Spleen (tissue), 11 donors: ENCODE measurements at regions not wholly inside any gene's neighbourhood (a gene's known extent, or its start where the extent isn't known, plus 50 kb on each side); places are given as distances from the start of the nearest gene placed in this dataset.

Experiments used
- DNase-seq: peaks from one replicate; pipeline ENCODE4 v3.0.0-alpha.2; 2020
- H3K27ac ChIP-seq, 8 donors: fragments of 200-600 bp; sonication (generic) in 7 of 8; 1 replicate in 4 of 8; 2 replicates in 4 of 8; pipeline versions ENCODE4 v1.5.0 to v1.8.0; 2016 to 2021; ENCODE audit warnings: inconsistent platforms in 4 of 8, mild to moderate bottlenecking in 4 of 8, moderate library complexity in 1 of 8
- H3K27me3 ChIP-seq, 7 donors: fragments of 200-600 bp; sonication (generic) in 6 of 7; replicated peaks in 1 of 7; 1 replicate in 4 of 7; 2 replicates in 3 of 7; pipeline versions ENCODE4 v1.5.0 to v1.8.0; 2016 to 2021; ENCODE audit warnings: inconsistent platforms in 3 of 7, mild to moderate bottlenecking in 1 of 7
- H3K36me3 ChIP-seq, 6 donors: fragments of 200-600 bp; sonication (generic) in 5 of 6; 1 replicate in 4 of 6; 2 replicates in 2 of 6; pipeline versions ENCODE4 v1.5.0 to v1.8.0; 2016 to 2021; ENCODE audit warnings: inconsistent platforms in 2 of 6
- H3K4me1 ChIP-seq, 6 donors: fragments of 200-600 bp; sonication (generic) in 5 of 6; 1 replicate in 3 of 6; 2 replicates in 3 of 6; pipeline versions ENCODE4 v1.5.0 to v1.8.0; 2016 to 2021; ENCODE audit warnings: inconsistent platforms in 3 of 6
- H3K4me3 ChIP-seq, 8 donors: fragments of 200-600 bp; sonication (generic) in 7 of 8; 1 replicate in 4 of 8; 2 replicates in 4 of 8; pipeline versions ENCODE4 v1.5.0 to v1.8.0; 2016 to 2021; ENCODE audit warnings: inconsistent platforms in 4 of 8, mild to moderate bottlenecking in 4 of 8, moderate library complexity in 2 of 8
- H3K9me3 ChIP-seq, 8 donors: fragments of 200-600 bp; sonication (generic) in 7 of 8; 1 replicate in 4 of 8; 2 replicates in 4 of 8; pipeline versions ENCODE4 v1.5.0 to v1.8.0; 2016 to 2021; ENCODE audit warnings: inconsistent platforms in 4 of 8
- POLR2A ChIP-seq, 3 donors: fragments of 450-650 bp; IDR thresholded peaks; one replicate each; pipeline ENCODE4 v1.5.1; 2017; ENCODE audit warnings: antibody characterized with exemption in 3 of 3, mild to moderate bottlenecking in 1 of 3
- POLR2AphosphoS5 ChIP-seq, 3 donors: sonication (generic); formaldehyde crosslinking; IDR thresholded peaks; one replicate each; pipeline ENCODE4 v1.5.1; 2017; ENCODE audit warnings: antibody characterized with exemption in 3 of 3
- WGBS, 5 donors: extraction: QIAGEN DNeasy Blood & Tissue Kit in 3 of 5; methylation state at CpG; one replicate each; pipeline versions ENCODE4 v1.1.5 to v1.1.7; 2013 to 2018; 5-methylcytosine and 5-hydroxymethylcytosine counted together
- intact Hi-C: fragments of 100-400 bp; cut with DNase I; formaldehyde crosslinking; loops from one replicate; pipeline ENCODE4 v1.15.0; 2023; ENCODE audit warnings: low total_unique reads
- TF ChIP-seq, protein P1 (sequence below), 11 experiments: fragments of 200-600 bp in 7 of 11; fragments of 450-650 bp in 4 of 11; sonication (generic) in 4 of 11; IDR thresholded peaks in 8 of 11; conservative IDR thresholded peaks in 3 of 11; 1 replicate in 7 of 11; 2 replicates in 4 of 11; pipeline versions ENCODE4 v1.4.0 to v1.8.0; 2016 to 2021; ENCODE audit warnings: antibody characterized with exemption in 11 of 11, inconsistent platforms in 4 of 11, mild to moderate bottlenecking in 1 of 11
- donor health status: healthy with polysubstance abuse.
- donor health status: DM: no; HTN: no; CAD: no; lungs with moderate emphysema.
- donor health status: DM: no; HTN: no; CAD: no.
- donor health status: Bipolar disorder and iron deficiency.
- donor health status: healthy.
- donor health status: DM: no; HTN: no; CAD: no.
- donor health status: DM: yes; HTN: yes; CAD: no.

DNA sequence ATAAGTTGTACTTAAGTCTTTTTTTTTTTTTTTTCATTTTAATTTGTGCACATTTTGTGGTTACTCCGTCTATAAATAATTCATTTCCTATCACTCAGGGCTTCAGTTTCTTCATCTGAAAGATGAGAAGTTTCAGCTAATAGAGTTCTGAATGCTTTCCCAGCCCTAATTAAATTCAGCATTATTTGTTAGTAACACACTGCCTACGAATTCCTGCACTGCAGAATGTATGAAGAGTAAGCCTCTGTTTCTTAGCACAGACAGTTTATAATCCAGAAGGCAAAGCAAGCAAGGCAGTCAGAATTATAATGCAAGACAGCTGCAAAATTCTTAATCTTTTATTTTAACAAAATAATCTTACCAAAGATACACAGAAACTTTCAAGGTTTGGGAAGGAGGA is 138.0 kb upstream of the GHR start:
- no peaks in the 10 kb centered on the region for H3K36me3 ChIP-seq
- intact Hi-C loops, result no loop called here
- H3K4me1 ChIP-seq, result no peaks in the 10 kb centered on the region
- H3K27ac ChIP-seq, result no peak overlapping the region
- no peaks in the 10 kb centered on the region for H3K9me3 ChIP-seq
- 42 to 64% (median 51%) methylated on average over 2 of the region's 2 CpGs for WGBS, 5 donors
- TF ChIP-seq, protein P1, sequence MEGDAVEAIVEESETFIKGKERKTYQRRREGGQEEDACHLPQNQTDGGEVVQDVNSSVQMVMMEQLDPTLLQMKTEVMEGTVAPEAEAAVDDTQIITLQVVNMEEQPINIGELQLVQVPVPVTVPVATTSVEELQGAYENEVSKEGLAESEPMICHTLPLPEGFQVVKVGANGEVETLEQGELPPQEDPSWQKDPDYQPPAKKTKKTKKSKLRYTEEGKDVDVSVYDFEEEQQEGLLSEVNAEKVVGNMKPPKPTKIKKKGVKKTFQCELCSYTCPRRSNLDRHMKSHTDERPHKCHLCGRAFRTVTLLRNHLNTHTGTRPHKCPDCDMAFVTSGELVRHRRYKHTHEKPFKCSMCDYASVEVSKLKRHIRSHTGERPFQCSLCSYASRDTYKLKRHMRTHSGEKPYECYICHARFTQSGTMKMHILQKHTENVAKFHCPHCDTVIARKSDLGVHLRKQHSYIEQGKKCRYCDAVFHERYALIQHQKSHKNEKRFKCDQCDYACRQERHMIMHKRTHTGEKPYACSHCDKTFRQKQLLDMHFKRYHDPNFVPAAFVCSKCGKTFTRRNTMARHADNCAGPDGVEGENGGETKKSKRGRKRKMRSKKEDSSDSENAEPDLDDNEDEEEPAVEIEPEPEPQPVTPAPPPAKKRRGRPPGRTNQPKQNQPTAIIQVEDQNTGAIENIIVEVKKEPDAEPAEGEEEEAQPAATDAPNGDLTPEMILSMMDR (IDR thresholded peaks at IDR 0.05 in 8 of 11, conservative IDR thresholded peaks at IDR 0.05 in 3 of 11), result no peak
- TF ChIP-seq POLR2A (IDR thresholded peaks at IDR 0.05) (no peak), POLR2AphosphoS5 (IDR thresholded peaks at IDR 0.05) (no peak)
- H3K4me3 ChIP-seq, result no peak overlapping the region
- H3K27me3 ChIP-seq, result no peaks in the 10 kb centered on the region
- no peak for DNase-seq

DNA sequence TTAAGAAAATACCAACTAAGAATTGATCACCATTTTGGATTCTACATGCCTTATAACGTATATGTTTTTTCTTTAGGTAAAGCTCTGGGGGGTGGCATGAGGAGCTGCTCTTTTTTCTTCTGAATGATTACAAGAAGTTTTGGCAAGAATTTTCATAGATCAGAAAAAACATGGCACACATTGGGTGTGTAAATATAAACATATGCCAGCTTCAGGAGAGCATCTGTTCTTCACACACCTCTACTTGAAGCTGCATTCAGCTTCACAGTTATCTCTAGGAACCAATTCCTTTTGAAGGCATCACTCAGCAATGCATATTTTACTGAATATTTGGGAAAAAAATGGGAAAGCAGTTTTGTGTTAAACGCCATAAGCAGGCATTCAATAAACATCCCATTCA is 122.7 kb upstream of the GHR start:
- Histone ChIP-seq H3K36me3 (no peaks in the 10 kb centered on the region), H3K27me3 (no peaks in the 10 kb centered on the region), H3K4me1 (no peaks in the 10 kb centered on the region), H3K4me3 (no peak overlapping the region), H3K27ac (no peak overlapping the region), H3K9me3 (peaks cover 0 to 13% (median 2%) of the 10 kb centered on the region in 8 donors)
- DNase-seq, result no peak
- WGBS, 5 donors, result 83 to 96% (median 86%) methylated on average over 2 of the region's 2 CpGs
- intact Hi-C loops, result no loop called here
- TF ChIP-seq, protein P1 (IDR thresholded peaks at IDR 0.05 in 8 of 11, conservative IDR thresholded peaks at IDR 0.05 in 3 of 11), result no peak
- TF ChIP-seq POLR2AphosphoS5 (IDR thresholded peaks at IDR 0.05), result no peak
- no peak for TF ChIP-seq POLR2A (IDR thresholded peaks at IDR 0.05)

- H3K27ac ChIP-seq, result no peak overlapping the region
- 85 to 87% (median 86%) methylated on average over 4 of the region's 4 CpGs for WGBS, 5 donors
- H3K4me3 ChIP-seq, result no peak overlapping the region
- H3K4me1 ChIP-seq, result no peaks in the 10 kb centered on the region
- H3K27me3 ChIP-seq, result no peaks in the 10 kb centered on the region
- peaks cover 0 to 13% (median under 1%) of the 10 kb centered on the region in 8 donors for H3K9me3 ChIP-seq
- no peak for DNase-seq
- intact Hi-C loops, result no loop called here
- H3K36me3 ChIP-seq, result no peaks in the 10 kb centered on the region
- no peak for TF ChIP-seq POLR2AphosphoS5 (IDR thresholded peaks at IDR 0.05)
- TF ChIP-seq POLR2A (IDR thresholded peaks at IDR 0.05), result no peak
- TF ChIP-seq, protein P1 (IDR thresholded peaks at IDR 0.05 in 8 of 11, conservative IDR thresholded peaks at IDR 0.05 in 3 of 11), result no peak
Measured at GRCh38 chr5:42301349-42301748, 121.9 kb upstream of the GHR start.

DNA sequence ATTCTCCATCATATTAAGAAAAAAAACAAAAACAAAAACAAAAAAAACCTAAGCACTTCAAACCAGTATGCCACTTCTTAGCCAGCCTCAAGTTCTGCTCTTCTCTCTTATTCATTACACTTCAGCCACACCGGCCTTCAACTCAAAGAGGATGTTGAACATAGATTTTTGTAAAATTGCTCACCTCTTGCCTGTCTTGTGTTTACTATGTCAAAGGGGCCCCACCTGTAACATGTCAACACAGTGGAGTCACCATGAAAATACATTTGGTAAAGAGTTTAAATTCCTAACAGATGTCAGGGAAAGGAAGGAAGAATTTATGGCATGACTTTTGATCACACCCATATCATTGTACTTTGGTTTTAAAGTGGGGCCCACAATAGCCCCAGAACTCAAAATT is 121.1 kb upstream of the GHR start:
- Histone ChIP-seq H3K9me3 (peaks cover 0 to 7% (median 0%) of the 10 kb centered on the region in 8 donors), H3K27me3 (no peaks in the 10 kb centered on the region), H3K4me1 (no peaks in the 10 kb centered on the region), H3K27ac (no peak overlapping the region), H3K4me3 (no peak overlapping the region), H3K36me3 (no peaks in the 10 kb centered on the region)
- TF ChIP-seq POLR2A (IDR thresholded peaks at IDR 0.05) (no peak), POLR2AphosphoS5 (IDR thresholded peaks at IDR 0.05) (no peak)
- TF ChIP-seq, protein P1 (IDR thresholded peaks at IDR 0.05 in 8 of 11, conservative IDR thresholded peaks at IDR 0.05 in 3 of 11), result no peak
- WGBS, 5 donors, result 78 to 100% (median 86%) methylated on average over 1 of the region's 1 CpG
- no peak for DNase-seq
- intact Hi-C loops, result no loop called here
